Stimulated activated CD8-positive, alpha-beta memory T cell treated with anti-CD3 and anti-CD28 coated beads, Interleukin-7, amount 100 ng/mL, for 24 hours (primary cell): ENCODE measurements at regions not wholly inside any gene's neighbourhood (a gene's known extent, or its start where the extent isn't known, plus 50 kb on each side); places are given as distances from the start of the nearest gene placed in this dataset.

Experiments
- DNase-seq: peaks from one replicate; pipeline ENCODE4 v3.0.0-alpha.2; 2020; ENCODE audit warnings: low read depth

- DNase-seq: no peak
These were observed 495.4 kb upstream of the PIK3C3 start for GRCh38 chr18:41459656-41460055.

GRCh38 chr18:41458376-41458775 is 496.7 kb upstream of the PIK3C3 start:
- DNase-seq: no peak

DNA sequence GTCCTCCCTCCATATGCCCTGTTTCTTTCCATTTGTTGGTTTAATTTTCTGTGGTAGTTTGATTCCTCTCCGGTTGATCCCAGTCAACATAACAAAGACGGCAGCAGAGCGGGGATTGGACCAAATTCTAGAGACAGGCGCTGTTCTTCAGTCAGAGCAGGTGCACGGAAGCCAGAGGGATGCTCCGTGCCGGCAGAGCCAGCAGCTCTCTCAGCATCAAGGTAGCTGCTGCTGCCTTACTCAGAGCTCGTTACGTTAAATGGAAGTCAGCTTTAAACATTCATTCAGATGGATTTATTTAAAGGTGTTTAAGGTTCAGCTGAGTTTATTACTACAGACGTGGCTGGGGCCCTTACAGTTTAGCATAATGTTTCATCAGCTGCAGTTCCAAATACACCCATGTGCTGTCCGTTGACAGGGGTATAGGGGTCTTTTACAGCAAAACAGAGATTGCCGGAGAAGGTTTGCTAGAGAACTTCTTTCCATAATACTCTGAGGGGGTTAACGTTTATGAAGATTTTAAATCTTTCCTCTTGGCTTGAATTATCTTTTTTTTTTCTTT is 497.2 kb upstream of the PIK3C3 start:
- no peak for DNase-seq

DNA sequence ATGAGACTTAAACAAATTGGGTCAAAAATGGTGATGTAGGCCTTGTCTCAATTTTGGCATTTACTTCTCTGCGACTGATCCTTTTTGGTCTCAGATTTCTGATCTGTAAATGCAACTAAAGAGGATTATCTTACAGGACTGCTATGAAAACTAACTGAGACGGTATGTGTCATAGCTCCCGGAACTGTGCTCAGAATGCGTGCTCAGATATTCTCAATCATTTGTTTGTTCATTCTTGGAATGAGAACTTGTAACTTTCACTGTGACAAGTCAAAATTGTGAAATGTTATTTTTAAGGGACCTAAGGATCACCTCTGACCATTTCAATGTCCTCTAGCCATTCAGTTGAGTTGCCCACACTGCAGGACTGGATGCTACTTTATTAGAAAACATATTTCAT is 498.2 kb upstream of the PIK3C3 start:
- no peak for DNase-seq

GRCh38 chr18:41449612-41450011 is 505.4 kb upstream of the PIK3C3 start:
- DNase-seq: no peak

GRCh38 chr18:41444943-41445342 is 510.1 kb upstream of the PIK3C3 start:
- DNase-seq: no peak

- DNase-seq: no peak
These were observed 518.3 kb upstream of the PIK3C3 start for GRCh38 chr18:41436772-41437171.

- DNase-seq: no peak
These were observed 536.4 kb upstream of the PIK3C3 start for GRCh38 chr18:41418598-41418997.

DNA sequence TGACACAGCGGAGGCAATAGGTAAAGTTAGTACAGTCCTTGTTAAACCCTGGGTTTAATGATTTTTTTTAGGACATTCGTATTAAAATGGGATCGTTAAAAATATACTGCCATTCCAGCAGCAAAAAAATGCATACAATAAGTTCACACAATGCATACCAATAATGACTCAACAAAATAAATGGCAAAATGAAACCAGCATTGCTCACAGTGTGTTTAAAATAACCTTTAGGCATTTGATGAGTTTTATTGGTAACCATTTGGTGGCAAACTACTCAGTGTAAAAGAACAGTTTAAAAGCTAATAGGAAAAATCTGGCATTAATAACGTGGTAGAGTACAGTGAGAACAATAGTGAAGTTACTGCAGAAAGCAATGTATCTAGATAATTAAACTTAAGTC is 539.0 kb upstream of the PIK3C3 start:
- DNase-seq: no peak

DNA sequence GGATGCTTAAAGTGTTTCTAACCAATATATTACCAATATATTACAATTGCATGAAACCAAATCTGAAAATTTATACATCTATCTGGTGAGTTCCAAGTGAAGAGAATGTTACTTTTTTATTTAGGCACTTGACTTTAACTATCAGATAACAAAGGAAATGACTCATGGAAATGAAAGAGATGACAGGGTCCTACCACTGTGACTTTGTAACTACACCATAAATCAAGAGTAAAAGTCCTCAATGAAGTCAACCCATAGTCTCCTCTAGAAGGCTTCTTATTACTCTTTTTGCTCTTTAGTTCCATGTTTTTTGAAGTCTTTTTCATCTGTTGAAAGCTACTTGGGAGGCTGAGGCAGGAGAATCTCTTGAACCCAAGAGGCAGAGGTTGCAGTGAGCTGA is 545.0 kb upstream of the PIK3C3 start:
- no peak for DNase-seq

- DNase-seq: no peak
These were observed 548.2 kb upstream of the PIK3C3 start for GRCh38 chr18:41406834-41407233.

- DNase-seq: no peak
These were observed 558.2 kb upstream of the PIK3C3 start for GRCh38 chr18:41396861-41397260.

- no peak for DNase-seq
These were observed 558.8 kb upstream of the PIK3C3 start for GRCh38 chr18:41396211-41396610.

GRCh38 chr18:41395695-41396094 is 559.3 kb upstream of the PIK3C3 start:
- DNase-seq: no peak

DNA sequence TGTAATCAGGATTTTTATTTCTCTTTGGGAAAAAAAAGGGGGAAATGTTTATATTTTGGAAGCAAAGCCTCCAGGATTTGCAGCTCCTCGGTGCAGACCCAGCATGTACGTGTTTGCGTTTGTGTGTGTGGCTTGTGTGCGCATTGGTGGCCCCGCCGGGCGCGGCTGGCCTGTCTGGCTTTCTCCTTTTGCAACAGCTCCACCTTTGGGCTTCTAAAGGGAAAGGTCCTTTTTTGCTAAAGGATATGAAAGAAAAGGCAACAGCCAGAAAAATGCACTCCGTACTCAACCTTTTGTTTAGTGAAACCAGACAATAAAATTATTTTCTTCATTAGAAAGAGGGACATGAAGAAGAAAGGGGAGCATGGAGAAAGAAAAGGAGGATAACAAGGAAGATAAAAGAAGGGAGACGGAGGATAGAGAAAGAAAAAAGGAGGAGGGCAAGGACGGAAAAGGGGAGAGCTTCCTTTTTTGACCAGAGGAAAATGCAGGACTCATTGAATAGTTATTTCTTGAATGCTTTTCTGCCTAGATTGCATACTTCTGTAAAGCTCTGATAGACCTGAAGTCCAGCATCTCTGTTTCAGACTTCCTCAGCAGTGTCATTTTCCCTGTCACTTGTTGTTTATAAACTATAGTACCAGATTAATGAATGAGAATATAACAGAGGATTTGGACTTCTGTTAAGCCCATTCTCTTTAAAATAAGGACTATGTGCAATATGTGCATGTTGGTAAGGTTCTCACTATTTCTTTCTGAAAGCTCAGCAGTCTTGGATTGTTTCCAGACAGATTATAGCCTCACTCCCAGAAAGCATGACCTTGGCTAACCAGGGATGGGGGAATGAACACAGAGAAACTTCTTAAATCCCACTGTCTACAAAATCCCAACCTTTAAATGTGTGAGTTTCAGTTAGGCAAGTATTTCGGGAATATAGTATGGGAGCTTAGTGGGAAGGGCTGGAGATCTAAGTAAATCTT is 563.1 kb upstream of the PIK3C3 start:
- no peak for DNase-seq

DNA sequence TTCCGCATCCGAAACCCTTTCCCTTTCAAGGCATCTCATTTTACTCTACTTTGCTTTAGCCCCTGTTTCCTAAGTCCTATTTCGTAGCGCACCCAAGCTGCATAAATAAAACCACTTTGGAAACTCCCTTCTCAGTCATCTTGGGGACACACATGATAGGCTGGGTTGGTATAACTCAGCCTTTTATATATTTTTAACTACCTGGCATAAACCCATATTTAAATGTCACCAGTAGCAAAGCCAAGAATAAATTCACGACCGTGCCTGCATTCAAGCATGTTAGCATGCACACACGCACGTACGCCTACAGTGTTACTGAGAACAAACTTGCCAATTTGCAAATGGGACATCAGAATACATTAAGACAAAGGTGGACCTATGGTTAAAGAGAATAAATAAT is 564.7 kb upstream of the PIK3C3 start:
- DNase-seq: no peak

DNA sequence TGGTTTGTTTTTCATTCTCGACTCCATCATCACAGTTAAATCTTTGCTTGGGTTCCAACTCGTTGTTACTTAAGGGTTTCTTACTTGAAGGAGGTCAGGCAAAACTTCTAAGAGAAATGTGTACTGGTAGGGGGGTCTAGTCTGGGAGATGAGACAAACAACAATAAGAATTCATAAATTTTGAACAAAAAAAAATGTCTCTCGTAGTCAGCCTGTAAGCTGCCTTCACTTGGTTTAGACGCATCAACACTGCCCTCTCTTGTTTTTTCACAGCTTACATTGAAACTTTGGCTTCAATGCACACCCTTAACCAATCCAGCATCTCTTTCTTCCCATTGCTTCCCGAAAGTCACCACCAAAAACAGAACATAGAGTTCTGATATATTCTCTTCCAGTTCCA is 576.4 kb upstream of the PIK3C3 start:
- DNase-seq: no peak

DNA sequence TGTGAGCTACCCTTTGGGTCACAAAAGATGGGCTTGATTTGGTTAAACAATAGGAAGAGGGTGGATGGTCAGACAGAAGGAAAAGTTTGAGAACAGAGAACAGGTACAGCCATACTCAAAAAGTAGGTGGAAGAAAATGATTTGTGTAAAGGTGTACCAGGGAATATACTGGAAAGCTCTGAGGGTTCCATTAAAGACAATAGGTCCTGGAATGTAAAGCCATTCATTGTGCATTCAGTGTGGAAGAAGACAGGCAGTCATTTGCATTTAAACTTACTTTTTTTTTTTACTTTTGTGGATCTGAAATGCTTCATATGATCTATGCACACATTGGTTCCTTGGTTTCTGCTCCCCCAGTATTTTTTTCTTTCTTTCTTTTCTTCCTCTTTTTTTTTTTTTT is 581.4 kb upstream of the PIK3C3 start:
- no peak for DNase-seq

- no peak for DNase-seq
These were observed 582.9 kb upstream of the PIK3C3 start for GRCh38 chr18:41372046-41372665.

GRCh38 chr18:41371156-41372045 is 583.6 kb upstream of the PIK3C3 start:
- no peak for DNase-seq

DNA sequence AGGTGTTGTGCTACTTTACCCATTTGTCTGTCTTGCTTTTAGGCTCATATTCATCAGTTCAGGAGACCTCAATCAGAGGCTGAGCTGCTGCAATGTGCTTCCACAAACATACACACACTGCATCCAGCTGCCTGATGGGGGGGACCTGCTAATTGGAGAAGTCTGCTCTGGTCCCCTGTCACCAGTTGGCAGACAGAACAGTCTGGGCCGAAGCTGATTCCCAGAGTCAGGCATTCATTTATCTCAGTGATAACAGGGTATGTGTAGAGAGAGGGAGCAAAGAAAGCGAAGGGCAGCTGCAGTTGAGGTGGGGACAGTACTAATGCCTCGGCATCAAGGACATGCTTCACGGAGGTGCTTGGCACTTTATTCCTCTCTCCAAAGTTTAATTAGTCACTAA is 584.3 kb upstream of the PIK3C3 start:
- DNase-seq: no peak

GRCh38 chr18:41357708-41358107 is 597.3 kb upstream of the PIK3C3 start:
- DNase-seq: no peak
